PC-3 (cell line): ENCODE measurements at regions not wholly inside any gene's neighbourhood (a gene's known extent, or its start where the extent isn't known, plus 50 kb on each side); places are given as distances from the start of the nearest gene placed in this dataset.

Experiments used
- EZH2 ChIP-seq: fragments of 300-600 bp; sonication (generic); IDR thresholded peaks from one replicate; pipeline ENCODE4 v1.6.1; 2017; ENCODE audit warnings: antibody characterized with exemption, mild to moderate bottlenecking, low read length; ENCODE audit not compliant: unreplicated experiment
- EZH2phosphoT487 ChIP-seq: fragments of 300-600 bp; sonication (generic); IDR thresholded peaks from 2 replicates; pipeline ENCODE4 v1.6.1; 2018; ENCODE audit warnings: mild to moderate bottlenecking, antibody characterized with exemption, low read length, borderline replicate concordance
- TF ChIP-seq, protein P1 (sequence below): fragments of 300-600 bp; sonication (generic); conservative IDR thresholded peaks from 2 replicates; pipeline ENCODE4 v1.5.1; 2017; ENCODE audit warnings: antibody characterized with exemption, low read depth, mild to moderate bottlenecking, low read length

DNA sequence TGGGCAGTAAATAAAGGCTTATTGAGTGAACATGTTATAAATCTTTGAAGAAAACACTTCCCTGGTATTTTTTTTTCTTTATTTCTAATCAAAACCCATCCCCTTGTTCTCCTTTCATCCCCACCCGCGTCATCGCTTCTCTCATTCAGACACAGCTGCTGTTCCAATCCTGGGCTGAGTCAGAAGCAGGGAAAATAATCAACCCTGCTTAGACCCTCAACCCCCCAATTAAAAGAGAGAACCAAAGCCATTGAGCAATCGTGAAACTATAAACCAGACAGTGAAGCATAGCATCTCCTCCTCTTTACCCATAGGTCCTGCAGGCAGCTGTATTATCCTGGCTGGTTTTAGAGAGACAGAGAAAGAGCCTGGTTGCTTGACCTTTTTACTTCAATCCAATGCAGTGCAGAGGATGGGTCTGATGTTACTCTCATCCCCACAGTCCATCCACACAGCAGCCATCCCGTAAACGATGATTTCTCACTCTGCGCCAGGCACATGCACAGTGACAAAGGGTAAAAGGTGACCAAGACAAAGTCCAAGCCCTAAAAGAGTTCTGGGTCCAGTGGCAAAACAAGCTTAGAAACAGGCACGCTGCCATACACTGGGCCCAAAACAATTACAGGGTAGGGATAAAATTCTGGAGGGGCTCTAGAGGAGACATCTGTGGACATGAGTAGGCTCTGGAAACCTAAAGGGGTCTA lies 238.3 kb downstream of the GALC start:
- TF ChIP-seq, protein P1, sequence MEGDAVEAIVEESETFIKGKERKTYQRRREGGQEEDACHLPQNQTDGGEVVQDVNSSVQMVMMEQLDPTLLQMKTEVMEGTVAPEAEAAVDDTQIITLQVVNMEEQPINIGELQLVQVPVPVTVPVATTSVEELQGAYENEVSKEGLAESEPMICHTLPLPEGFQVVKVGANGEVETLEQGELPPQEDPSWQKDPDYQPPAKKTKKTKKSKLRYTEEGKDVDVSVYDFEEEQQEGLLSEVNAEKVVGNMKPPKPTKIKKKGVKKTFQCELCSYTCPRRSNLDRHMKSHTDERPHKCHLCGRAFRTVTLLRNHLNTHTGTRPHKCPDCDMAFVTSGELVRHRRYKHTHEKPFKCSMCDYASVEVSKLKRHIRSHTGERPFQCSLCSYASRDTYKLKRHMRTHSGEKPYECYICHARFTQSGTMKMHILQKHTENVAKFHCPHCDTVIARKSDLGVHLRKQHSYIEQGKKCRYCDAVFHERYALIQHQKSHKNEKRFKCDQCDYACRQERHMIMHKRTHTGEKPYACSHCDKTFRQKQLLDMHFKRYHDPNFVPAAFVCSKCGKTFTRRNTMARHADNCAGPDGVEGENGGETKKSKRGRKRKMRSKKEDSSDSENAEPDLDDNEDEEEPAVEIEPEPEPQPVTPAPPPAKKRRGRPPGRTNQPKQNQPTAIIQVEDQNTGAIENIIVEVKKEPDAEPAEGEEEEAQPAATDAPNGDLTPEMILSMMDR = no peak
- no peak for TF ChIP-seq EZH2
- no peak for TF ChIP-seq EZH2phosphoT487
